Testis (tissue), 2 donors: ENCODE measurements at regions not wholly inside any gene's neighbourhood (a gene's known extent, or its start where the extent isn't known, plus 50 kb on each side); places are given as distances from the start of the nearest gene placed in this dataset.

Experiments used
- POLR2A ChIP-seq: fragments of 450-650 bp; IDR thresholded peaks from one replicate; pipeline ENCODE4 v1.6.1; 2017; ENCODE audit warnings: antibody characterized with exemption, mild to moderate bottlenecking, moderate library complexity
- TF ChIP-seq, protein P1 (sequence below), 3 experiments: fragments of 450-650 bp in 2 of 3; fragments of 200-600 bp in 1 of 3; sonication (generic) in 1 of 3; IDR thresholded peaks; one replicate each; pipeline ENCODE4 v1.5.1; 2016 to 2019; ENCODE audit warnings: antibody characterized with exemption in 3 of 3, mild to moderate bottlenecking in 2 of 3, moderate library complexity in 1 of 3

DNA sequence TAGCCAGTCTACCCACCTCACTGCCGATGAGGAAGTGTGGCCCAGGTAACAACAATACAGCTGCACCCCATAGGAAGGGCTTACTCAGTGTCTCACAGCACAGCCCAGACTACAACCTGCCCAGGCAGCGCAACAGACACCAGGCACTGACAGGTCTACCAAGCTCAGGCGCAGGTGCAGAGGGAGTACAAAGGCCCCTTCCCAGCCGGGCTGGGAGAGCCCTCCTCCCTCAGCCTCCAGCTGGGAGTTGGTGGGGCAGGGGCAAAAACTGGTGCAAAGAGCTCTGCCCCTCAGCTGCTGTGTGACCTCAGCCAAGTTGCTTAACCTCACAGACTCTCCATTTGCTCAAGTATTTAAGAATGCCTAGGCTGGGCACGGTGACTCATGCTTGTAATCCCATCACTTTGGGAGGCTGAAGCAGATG, 112.6 kb upstream of the LHX1 start:
- TF ChIP-seq, protein P1, sequence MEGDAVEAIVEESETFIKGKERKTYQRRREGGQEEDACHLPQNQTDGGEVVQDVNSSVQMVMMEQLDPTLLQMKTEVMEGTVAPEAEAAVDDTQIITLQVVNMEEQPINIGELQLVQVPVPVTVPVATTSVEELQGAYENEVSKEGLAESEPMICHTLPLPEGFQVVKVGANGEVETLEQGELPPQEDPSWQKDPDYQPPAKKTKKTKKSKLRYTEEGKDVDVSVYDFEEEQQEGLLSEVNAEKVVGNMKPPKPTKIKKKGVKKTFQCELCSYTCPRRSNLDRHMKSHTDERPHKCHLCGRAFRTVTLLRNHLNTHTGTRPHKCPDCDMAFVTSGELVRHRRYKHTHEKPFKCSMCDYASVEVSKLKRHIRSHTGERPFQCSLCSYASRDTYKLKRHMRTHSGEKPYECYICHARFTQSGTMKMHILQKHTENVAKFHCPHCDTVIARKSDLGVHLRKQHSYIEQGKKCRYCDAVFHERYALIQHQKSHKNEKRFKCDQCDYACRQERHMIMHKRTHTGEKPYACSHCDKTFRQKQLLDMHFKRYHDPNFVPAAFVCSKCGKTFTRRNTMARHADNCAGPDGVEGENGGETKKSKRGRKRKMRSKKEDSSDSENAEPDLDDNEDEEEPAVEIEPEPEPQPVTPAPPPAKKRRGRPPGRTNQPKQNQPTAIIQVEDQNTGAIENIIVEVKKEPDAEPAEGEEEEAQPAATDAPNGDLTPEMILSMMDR (IDR thresholded peaks at IDR 0.05): no peak
- no peak for TF ChIP-seq POLR2A
